A673 (cell line): ENCODE measurements at regions not wholly inside any gene's neighbourhood (a gene's known extent, or its start where the extent isn't known, plus 50 kb on each side); places are given as distances from the start of the nearest gene placed in this dataset.

Experiments
- BruUV-seq: library from RNA; stranded (reverse); fragments of 400-500 nt; replicated peaks from 2 replicates; lab custom pipeline; 2021; lab: Mats Ljungman, UMichigan
- CTCF ChIA-PET: fragments of 300-600 bp; sonication (Branson Sonifier 250); formaldehyde crosslinking; loops from one replicate; lab custom pipeline; 2022; ENCODE audit warnings: antibody characterized with exemption; lab: Charles Lee
- POLR2A ChIA-PET: fragments of 300-600 bp; sonication (Branson Sonifier 250); formaldehyde crosslinking; loops from one replicate; lab custom pipeline; 2022; ENCODE audit warnings: antibody characterized with exemption; ENCODE audit not compliant: low non-redundant PET; lab: Charles Lee
- DNase-seq: peaks from one replicate; pipeline ENCODE4 v3.0.0-alpha.2; 2015; ENCODE audit warnings: low spot score
- H3K27ac ChIP-seq: fragments of 200-600 bp; sonication (generic); 2 replicates; pipeline ENCODE4 v1.5.1; 2016; ENCODE audit warnings: mixed run types, low read depth, mild to moderate bottlenecking, mixed read lengths, antibody characterized with exemption, low read length; ENCODE audit not compliant: poor library complexity, severe bottlenecking
- H3K27me3 ChIP-seq: fragments of 200-600 bp; sonication (generic); replicated peaks from 2 replicates; pipeline ENCODE4 v1.6.1; 2017; ENCODE audit warnings: mixed run types, low read depth, mild to moderate bottlenecking, mixed read lengths, antibody characterized with exemption, low read length; ENCODE audit not compliant: insufficient read depth, poor library complexity
- H3K36me3 ChIP-seq: fragments of 200-600 bp; sonication (generic); 2 replicates; pipeline ENCODE4 v1.6.1; 2016; ENCODE audit warnings: mixed run types, mild to moderate bottlenecking, mixed read lengths, antibody characterized with exemption, low read length; ENCODE audit not compliant: insufficient read depth, poor library complexity, severe bottlenecking
- H3K4me1 ChIP-seq: fragments of 200-600 bp; sonication (generic); 2 replicates; pipeline ENCODE4 v1.6.1; 2017; ENCODE audit warnings: mixed run types, mild to moderate bottlenecking, mixed read lengths, antibody characterized with exemption, low read length; ENCODE audit not compliant: insufficient read depth, poor library complexity, severe bottlenecking
- H3K4me3 ChIP-seq: fragments of 200-600 bp; sonication (generic); 2 replicates; pipeline ENCODE4 v1.5.1; 2016; ENCODE audit warnings: low read depth, mixed run types, mild to moderate bottlenecking, mixed read lengths, low read length; ENCODE audit not compliant: poor library complexity, severe bottlenecking
- H3K9me3 ChIP-seq: fragments of 200-600 bp; sonication (generic); 2 replicates; pipeline ENCODE4 v1.6.1; 2016; ENCODE audit warnings: mixed run types, low read depth, mild to moderate bottlenecking, mixed read lengths, antibody characterized with exemption, low read length; ENCODE audit not compliant: poor library complexity, severe bottlenecking
- EZH2 ChIP-seq: fragments of 200-600 bp; sonication (generic); IDR thresholded peaks from 2 replicates; pipeline ENCODE4 v1.6.1; 2017; ENCODE audit warnings: borderline replicate concordance, low read depth, mild to moderate bottlenecking, mixed read lengths, antibody characterized with exemption, low read length; ENCODE audit not compliant: poor library complexity, severe bottlenecking
- intact Hi-C: fragments of 100-400 bp; cut with micrococcal nuclease; formaldehyde crosslinking; loops from one replicate; pipeline ENCODE4 v1.10.0; 2022; ENCODE audit not compliant: unreplicated experiment
- TF ChIP-seq, protein P1 (sequence below): fragments of 300-800, 200-600 bp; sonication (generic); conservative IDR thresholded peaks from 2 replicates; pipeline ENCODE4 v1.5.1; 2017; ENCODE audit warnings: low read depth, mild to moderate bottlenecking, antibody characterized with exemption, low read length, moderate library complexity, mixed read lengths

DNA sequence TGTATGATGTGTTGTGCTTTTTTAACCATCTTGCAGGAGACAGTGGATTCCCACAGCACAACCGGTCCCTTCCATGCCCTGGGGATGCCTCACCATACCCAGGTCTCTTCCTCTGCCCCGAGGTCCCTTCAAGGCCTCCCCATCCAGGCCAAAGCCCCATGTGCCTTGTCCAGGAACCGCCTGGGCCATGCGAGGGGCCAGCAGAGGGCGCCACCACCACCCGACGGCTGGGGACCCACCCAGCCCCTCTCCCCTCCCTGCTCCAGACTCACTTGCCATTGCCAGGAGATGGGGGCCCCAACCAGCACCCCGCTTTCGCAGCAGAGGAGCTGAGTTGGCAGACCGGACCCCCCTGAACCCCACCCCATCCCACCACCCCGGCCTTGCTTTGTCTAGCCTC is 485.5 kb downstream of the TRAM1L1 start:
- POLR2A ChIA-PET: no interaction called here
- CTCF ChIA-PET: no interaction called here

DNA sequence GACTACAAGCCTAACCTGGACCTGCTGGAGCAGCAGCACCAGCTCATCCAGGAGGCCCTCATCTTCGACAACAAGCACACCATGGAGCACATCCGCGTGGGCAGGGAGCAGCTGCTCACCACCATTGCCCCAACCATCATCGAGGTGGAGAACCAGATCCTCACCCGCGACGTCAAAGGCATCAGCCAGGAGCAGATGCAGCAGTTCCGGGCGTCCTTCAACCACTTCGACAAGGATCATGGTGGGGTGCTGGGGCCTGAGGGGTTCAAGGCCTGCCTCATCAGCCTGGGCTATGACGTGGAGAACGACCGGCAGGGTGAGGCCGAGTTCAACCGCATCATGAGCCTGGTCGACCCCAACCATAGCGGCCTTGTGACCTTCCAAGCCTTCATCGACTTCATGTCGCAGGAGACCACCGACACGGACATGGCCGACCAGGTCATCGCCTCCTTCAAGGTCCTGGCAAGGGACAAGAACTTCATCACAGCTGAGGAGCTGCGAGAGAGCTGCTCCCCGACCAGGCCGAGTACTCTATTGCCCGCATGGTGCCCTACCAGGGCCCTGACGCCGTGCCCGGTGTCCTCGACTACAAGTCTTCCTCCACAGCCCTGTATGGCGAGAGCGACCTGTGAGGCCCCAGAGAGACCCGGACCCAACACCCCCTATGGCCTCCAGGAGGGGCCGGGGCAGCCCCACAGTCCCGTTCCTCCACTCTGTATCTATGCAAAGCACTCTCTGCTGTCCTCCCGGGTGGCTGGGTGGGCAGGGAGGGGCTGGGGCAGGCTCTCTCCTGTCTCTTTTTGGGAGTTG is 486.2 kb downstream of the TRAM1L1 start:
- DNase-seq: no peak
- Histone ChIP-seq H3K9me3 (no peaks in the 10 kb centered on the region), H3K4me3 (no peak overlapping the region), H3K36me3 (no peaks in the 10 kb centered on the region), H3K27me3 (no peaks in the 10 kb centered on the region), H3K4me1 (no peaks in the 10 kb centered on the region), H3K27ac (no peak overlapping the region)
- TF ChIP-seq EZH2: no peak
- TF ChIP-seq, protein P1, sequence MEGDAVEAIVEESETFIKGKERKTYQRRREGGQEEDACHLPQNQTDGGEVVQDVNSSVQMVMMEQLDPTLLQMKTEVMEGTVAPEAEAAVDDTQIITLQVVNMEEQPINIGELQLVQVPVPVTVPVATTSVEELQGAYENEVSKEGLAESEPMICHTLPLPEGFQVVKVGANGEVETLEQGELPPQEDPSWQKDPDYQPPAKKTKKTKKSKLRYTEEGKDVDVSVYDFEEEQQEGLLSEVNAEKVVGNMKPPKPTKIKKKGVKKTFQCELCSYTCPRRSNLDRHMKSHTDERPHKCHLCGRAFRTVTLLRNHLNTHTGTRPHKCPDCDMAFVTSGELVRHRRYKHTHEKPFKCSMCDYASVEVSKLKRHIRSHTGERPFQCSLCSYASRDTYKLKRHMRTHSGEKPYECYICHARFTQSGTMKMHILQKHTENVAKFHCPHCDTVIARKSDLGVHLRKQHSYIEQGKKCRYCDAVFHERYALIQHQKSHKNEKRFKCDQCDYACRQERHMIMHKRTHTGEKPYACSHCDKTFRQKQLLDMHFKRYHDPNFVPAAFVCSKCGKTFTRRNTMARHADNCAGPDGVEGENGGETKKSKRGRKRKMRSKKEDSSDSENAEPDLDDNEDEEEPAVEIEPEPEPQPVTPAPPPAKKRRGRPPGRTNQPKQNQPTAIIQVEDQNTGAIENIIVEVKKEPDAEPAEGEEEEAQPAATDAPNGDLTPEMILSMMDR: no peak
- POLR2A ChIA-PET: no interaction called here
- CTCF ChIA-PET: no interaction called here
- intact Hi-C loops: no loop called here
- no TSS peak for BruUV-seq

More for the DNA sequence above, 485.5 kb downstream of the TRAM1L1 start:
- TF ChIP-seq, protein P1: no peak; the same call in 1 of the 2 replicates
- TF ChIP-seq EZH2: no peak
- Histone ChIP-seq H3K9me3 (no peaks in the 10 kb centered on the region), H3K27ac (no peak overlapping the region), H3K4me3 (no peak overlapping the region), H3K4me1 (no peaks in the 10 kb centered on the region), H3K27me3 (no peaks in the 10 kb centered on the region), H3K36me3 (no peaks in the 10 kb centered on the region)
- intact Hi-C loops: no loop called here
- DNase-seq: peak; percentile 7
- no TSS peak for BruUV-seq

- POLR2A ChIA-PET: no interaction called here
- DNase-seq: no peak
- Histone ChIP-seq H3K9me3 (no peaks in the 10 kb centered on the region), H3K27ac (no peak overlapping the region), H3K36me3 (no peaks in the 10 kb centered on the region), H3K4me1 (no peaks in the 10 kb centered on the region), H3K27me3 (no peaks in the 10 kb centered on the region), H3K4me3 (no peak overlapping the region)
- intact Hi-C loops: no loop called here
- TF ChIP-seq EZH2: no peak
- TF ChIP-seq, protein P1: no peak
- BruUV-seq: no TSS peak
- CTCF ChIA-PET: no interaction called here
Measured at GRCh38 chr4:116598155-116598979, 487.0 kb downstream of the TRAM1L1 start.
